Lung (tissue), 11 donors: ENCODE measurements at regions not wholly inside any gene's neighbourhood (a gene's known extent, or its start where the extent isn't known, plus 50 kb on each side); places are given as distances from the start of the nearest gene placed in this dataset.

Experiments
- ATAC-seq: fragments of 200-7000 bp; cut with Tn5 transposase; one replicate; pipeline ENCODE4 v1.9.1; 2020; ENCODE audit warnings: moderate number of reproducible peaks; ENCODE audit not compliant: insufficient read depth, low FRiP score
- DNase-seq, 3 donors: peaks; one replicate each; pipeline ENCODE4 v3.0.0-alpha.2; 2013 to 2017
- H3K27ac ChIP-seq, 2 donors: one replicate each; pipeline ENCODE4 v1.5.1; 2013; ENCODE audit warnings: mild to moderate bottlenecking in 2 of 2, moderate library complexity in 2 of 2, control low read depth in 1 of 2, inconsistent platforms in 1 of 2, low read depth in 1 of 2, low read length in 1 of 2
- H3K27me3 ChIP-seq, 3 donors: one replicate each; pipeline ENCODE4 v1.5.1; 2013; ENCODE audit warnings: low read length in 2 of 3; ENCODE audit not compliant: control insufficient read depth in 3 of 3, insufficient read depth in 3 of 3
- H3K36me3 ChIP-seq, 4 donors: one replicate each; pipeline ENCODE4 v1.5.1; 2013; ENCODE audit warnings: low read length in 4 of 4, mild to moderate bottlenecking in 1 of 4, moderate library complexity in 1 of 4; ENCODE audit not compliant: control insufficient read depth in 4 of 4, insufficient read depth in 4 of 4
- H3K4me1 ChIP-seq, 5 donors: one replicate each; pipeline ENCODE4 v1.5.1; 2013; ENCODE audit warnings: low read length in 5 of 5, mild to moderate bottlenecking in 2 of 5, moderate library complexity in 1 of 5; ENCODE audit not compliant: control insufficient read depth in 5 of 5, insufficient read depth in 5 of 5
- H3K4me3 ChIP-seq: one replicate; pipeline ENCODE4 v1.5.1; 2013; ENCODE audit warnings: mild to moderate bottlenecking, control low read depth, moderate library complexity
- H3K9ac ChIP-seq, 2 donors: one replicate each; pipeline ENCODE4 v1.5.1; 2013; ENCODE audit warnings: low read length in 2 of 2, control low read depth in 1 of 2; ENCODE audit not compliant: insufficient read depth in 1 of 2
- H3K9me3 ChIP-seq, 4 donors: one replicate each; pipeline ENCODE4 v1.5.1; 2013; ENCODE audit warnings: low read length in 3 of 4, mild to moderate bottlenecking in 1 of 4, moderate library complexity in 1 of 4; ENCODE audit not compliant: control insufficient read depth in 4 of 4, insufficient read depth in 3 of 4
- CTCF ChIP-seq: IDR thresholded peaks from 2 replicates; pipeline ENCODE4 v1.5.1; 2012; ENCODE audit warnings: mild to moderate bottlenecking; ENCODE audit errors: control extremely low read depth, extremely low read depth
- whole genome bisulfite sequencing, 2 donors: extraction: QIAGEN DNeasy Blood & Tissue Kit; methylation state at CpG; one replicate each; pipeline ENCODE4 v1.1.7; 2013; 5-methylcytosine and 5-hydroxymethylcytosine counted together
- donor health status: control.
- donor health status: control.
- donor health status: Bipolar disorder and iron deficiency.
- donor health status: healthy.
- donor health status: DM: yes; HTN: yes; CAD: no.

GRCh38 chr13:40187324-40187795 lies 479.1 kb downstream of the FOXO1 start:
- no peak for TF ChIP-seq CTCF
- Histone ChIP-seq H3K9me3 (no peaks in the 10 kb centered on the region), H3K9ac (no peak overlapping the region), H3K27me3 (no peaks in the 10 kb centered on the region), H3K4me3 (no peak overlapping the region), H3K4me1 (peaks cover 3 to 20% (median 7%) of the 10 kb centered on the region in 5 donors), H3K36me3 (no peaks in the 10 kb centered on the region), H3K27ac (no peak overlapping the region)
- 85 to 90% methylated on average over 12 of the region's 12 CpGs for WGBS, 2 donors
- ATAC-seq (no peak), DNase-seq (no peak)

GRCh38 chr13:40187841-40188591 lies 478.4 kb downstream of the FOXO1 start:
- WGBS, 2 donors: 87 to 90% methylated on average over 27 of the region's 27 CpGs
- no peaks in the 10 kb centered on the region for H3K36me3 ChIP-seq
- no peaks in the 10 kb centered on the region for H3K9me3 ChIP-seq
- no peak overlapping the region for H3K4me3 ChIP-seq
- no peak overlapping the region for H3K9ac ChIP-seq
- DNase-seq: no peak
- no peak overlapping the region for H3K27ac ChIP-seq
- ATAC-seq: no peak
- no peaks in the 10 kb centered on the region for H3K27me3 ChIP-seq
- no peak for TF ChIP-seq CTCF
- H3K4me1 ChIP-seq: peaks cover 3 to 20% (median 8%) of the 10 kb centered on the region in 5 donors

DNA sequence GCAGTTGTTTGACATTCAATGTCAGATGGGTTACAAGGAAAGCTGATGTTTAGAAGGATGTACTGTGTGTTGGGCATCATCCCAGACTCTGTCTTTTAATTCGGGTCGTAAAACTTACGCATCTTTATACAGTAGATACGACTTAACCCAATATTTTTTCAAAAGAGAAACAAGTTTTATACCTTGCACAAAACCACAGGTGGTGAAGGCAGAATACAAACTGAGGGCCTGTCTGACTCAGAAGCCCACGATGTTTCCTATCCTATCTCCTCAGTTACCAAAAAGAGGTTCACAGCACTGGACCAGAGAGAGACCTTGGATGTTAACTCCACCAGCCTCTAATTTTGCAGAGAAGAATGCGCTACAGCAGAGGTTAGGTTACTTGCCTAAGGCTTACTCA lies 477.0 kb downstream of the FOXO1 start:
- H3K4me3 ChIP-seq: no peak overlapping the region
- H3K27me3 ChIP-seq: no peaks in the 10 kb centered on the region
- WGBS, 2 donors: 90 to 93% methylated on average over 6 of the region's 6 CpGs
- H3K9ac ChIP-seq: no peak overlapping the region
- no peaks in the 10 kb centered on the region for H3K36me3 ChIP-seq
- no peak for TF ChIP-seq CTCF
- DNase-seq: no peak
- H3K4me1 ChIP-seq: peaks cover 3 to 20% (median 12%) of the 10 kb centered on the region in 5 donors
- H3K27ac ChIP-seq: no peak overlapping the region
- ATAC-seq: no peak
- no peaks in the 10 kb centered on the region for H3K9me3 ChIP-seq
